ENCODE measurements at regions not wholly inside any gene's neighbourhood (a gene's known extent, or its start where the extent isn't known, plus 50 kb on each side); places are given as distances from the start of the nearest gene placed in this dataset.

DNA sequence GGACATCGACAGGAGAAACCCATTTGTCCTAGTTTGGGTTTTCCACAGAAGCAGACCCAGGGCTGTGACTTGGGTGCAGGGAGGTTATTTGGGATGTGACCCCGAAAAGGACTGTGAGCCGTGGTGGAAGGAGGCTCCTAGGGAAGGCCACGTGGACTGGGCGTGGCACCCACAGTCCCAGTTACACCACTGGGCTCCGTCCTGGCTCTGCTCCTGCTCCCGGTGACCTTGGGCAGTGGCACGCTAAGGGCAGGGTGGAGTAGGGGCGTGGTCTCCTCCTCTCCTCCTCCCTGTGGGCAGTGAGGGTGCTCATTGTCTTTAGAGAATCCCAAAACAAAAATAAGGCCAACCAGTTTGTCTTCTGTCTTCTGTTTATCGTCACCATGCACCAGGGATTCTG, 190.1 kb downstream of the GADD45G start:
- peak in 6 of 7 donors; percentile 79 to 90 (median 84) for DNase-seq
- intact Hi-C loops (cut with DNase I), result no loop called here
- no peak for TF ChIP-seq POLR2A (IDR thresholded peaks at IDR 0.05)
- TF ChIP-seq, protein P1, sequence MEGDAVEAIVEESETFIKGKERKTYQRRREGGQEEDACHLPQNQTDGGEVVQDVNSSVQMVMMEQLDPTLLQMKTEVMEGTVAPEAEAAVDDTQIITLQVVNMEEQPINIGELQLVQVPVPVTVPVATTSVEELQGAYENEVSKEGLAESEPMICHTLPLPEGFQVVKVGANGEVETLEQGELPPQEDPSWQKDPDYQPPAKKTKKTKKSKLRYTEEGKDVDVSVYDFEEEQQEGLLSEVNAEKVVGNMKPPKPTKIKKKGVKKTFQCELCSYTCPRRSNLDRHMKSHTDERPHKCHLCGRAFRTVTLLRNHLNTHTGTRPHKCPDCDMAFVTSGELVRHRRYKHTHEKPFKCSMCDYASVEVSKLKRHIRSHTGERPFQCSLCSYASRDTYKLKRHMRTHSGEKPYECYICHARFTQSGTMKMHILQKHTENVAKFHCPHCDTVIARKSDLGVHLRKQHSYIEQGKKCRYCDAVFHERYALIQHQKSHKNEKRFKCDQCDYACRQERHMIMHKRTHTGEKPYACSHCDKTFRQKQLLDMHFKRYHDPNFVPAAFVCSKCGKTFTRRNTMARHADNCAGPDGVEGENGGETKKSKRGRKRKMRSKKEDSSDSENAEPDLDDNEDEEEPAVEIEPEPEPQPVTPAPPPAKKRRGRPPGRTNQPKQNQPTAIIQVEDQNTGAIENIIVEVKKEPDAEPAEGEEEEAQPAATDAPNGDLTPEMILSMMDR (IDR thresholded peaks at IDR 0.05), result no peak

DNA sequence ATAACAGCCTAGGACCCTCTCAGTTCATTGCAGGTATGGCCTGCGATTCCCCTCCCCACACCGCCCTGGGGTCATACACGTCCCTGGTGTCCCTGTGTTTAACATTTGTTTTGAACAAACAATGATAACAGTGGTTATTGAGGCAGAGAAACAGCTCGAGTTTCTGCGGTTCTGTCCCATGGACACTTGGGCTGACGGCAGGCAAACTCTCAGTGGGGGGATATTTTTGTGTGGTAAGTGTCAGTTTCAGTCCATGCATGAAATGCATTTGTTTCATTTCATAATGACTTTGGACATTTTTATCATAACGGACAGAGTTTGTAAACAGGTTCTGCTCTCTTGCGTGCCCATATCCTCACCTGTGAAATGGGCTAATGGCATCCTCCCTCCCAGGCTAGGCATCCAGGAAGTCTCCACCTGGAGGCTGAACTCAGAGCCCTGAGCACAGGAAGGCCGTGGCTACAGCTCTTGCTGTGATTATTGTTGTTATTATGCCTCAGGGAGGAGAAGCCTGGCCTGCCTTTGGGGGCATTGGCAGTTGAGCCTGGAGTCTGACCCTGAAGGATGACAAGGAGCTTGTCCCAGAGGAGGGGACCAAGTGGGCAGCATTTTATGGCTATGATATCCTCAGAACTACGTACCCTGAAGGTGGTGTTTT, 190.9 kb downstream of the GADD45G start:
- no peak overlapping the region for H3K4me3 ChIP-seq
- H3K36me3 ChIP-seq (replicated peaks in 1 of 2), result no peaks in the 10 kb centered on the region
- H3K9me3 ChIP-seq (replicated peaks in 1 of 3), result no peaks in the 10 kb centered on the region
- intact Hi-C loops (cut with DNase I), result no loop called here
- peak in 1 of 7 donors; percentile 5 for DNase-seq
- H3K4me1 ChIP-seq (replicated peaks in 1 of 2), result peaks cover 0 to 3% of the 10 kb centered on the region in 2 donors
- H3K27me3 ChIP-seq, result no peaks in the 10 kb centered on the region
- WGBS, 4 donors, result 82 to 91% (median 86%) methylated on average over 10 of the region's 10 CpGs
- no peak overlapping the region for H3K27ac ChIP-seq
- TF ChIP-seq, protein P1 (IDR thresholded peaks at IDR 0.05), result no peak

More for the DNA sequence above, 190.1 kb downstream of the GADD45G start:
- Histone ChIP-seq H3K27me3 (no peaks in the 10 kb centered on the region), H3K36me3 (replicated peaks in 1 of 2) (no peaks in the 10 kb centered on the region), H3K27ac (no peak overlapping the region), H3K9me3 (replicated peaks in 1 of 3) (no peaks in the 10 kb centered on the region), H3K4me3 (no peak overlapping the region), H3K4me1 (replicated peaks in 1 of 2) (peaks cover 0 to 3% of the 10 kb centered on the region in 2 donors)
- 30 to 58% (median 52%) methylated on average over 7 to 10 of the region's 10 CpGs for WGBS, 4 donors

DNA sequence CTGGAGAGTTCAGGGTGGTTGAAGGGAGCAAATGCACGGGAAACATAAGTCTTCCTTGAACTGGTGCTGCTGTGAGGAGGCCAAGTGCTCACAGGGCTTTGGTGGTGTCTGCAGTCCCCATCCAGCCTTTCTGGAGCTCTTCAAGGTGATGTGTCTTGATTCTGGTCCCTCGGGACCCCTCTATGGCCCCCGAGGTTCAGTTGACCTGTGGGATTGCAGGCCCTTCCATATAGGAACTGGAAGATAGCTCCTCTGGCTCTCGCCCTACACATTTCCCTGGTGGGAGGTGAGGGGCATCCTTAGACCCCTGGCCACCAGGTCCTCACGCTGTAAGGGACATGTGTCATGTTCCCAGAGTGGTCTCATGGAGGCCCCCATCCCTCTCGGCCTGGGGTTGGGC, 191.8 kb downstream of the GADD45G start:
- Histone ChIP-seq H3K9me3 (replicated peaks in 1 of 3) (no peaks in the 10 kb centered on the region), H3K4me1 (replicated peaks in 1 of 2) (peaks cover 0 to 3% of the 10 kb centered on the region in 2 donors), H3K27me3 (no peaks in the 10 kb centered on the region), H3K4me3 (no peak overlapping the region), H3K36me3 (replicated peaks in 1 of 2) (no peaks in the 10 kb centered on the region), H3K27ac (no peak overlapping the region)
- TF ChIP-seq, protein P1 (IDR thresholded peaks at IDR 0.05), result no peak
- no peak for TF ChIP-seq POLR2A (IDR thresholded peaks at IDR 0.05)
- WGBS, 4 donors, result 71 to 88% (median 80%) methylated on average over 5 to 6 of the region's 6 CpGs
- peak in 1 of 7 donors; percentile 7 for DNase-seq
- intact Hi-C loops (cut with DNase I), result no loop called here

DNA sequence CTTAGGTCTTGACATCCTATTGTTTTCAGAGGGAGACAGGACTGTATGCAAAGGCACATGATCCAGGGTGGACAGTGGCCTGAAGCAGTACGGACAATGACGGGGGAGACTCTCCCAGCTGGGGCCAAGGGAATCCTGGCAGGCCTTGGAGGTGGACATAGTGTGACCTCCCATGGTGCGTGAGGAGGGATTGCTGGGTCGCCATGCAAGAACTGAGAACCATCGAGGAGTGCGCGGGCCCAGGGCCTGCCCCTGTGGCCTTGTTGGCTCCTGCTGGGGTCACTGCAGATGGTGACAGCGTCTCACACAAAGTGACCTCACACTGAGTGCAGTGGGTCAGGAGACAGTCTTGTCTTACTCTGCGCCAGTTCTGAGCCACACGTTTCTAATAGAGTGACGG, 192.4 kb downstream of the GADD45G start:
- Histone ChIP-seq H3K9me3 (replicated peaks in 1 of 3) (no peaks in the 10 kb centered on the region), H3K27ac (no peak overlapping the region), H3K36me3 (replicated peaks in 1 of 2) (no peaks in the 10 kb centered on the region), H3K27me3 (no peaks in the 10 kb centered on the region), H3K4me1 (replicated peaks in 1 of 2) (peaks cover 0 to 3% of the 10 kb centered on the region in 2 donors), H3K4me3 (no peak overlapping the region)
- intact Hi-C loops (cut with DNase I), result no loop called here
- 84 to 94% (median 87%) methylated on average over 11 of the region's 11 CpGs for WGBS, 4 donors
- peak in 1 of 7 donors; percentile 10 for DNase-seq
- TF ChIP-seq POLR2A (IDR thresholded peaks at IDR 0.05), result no peak
- TF ChIP-seq, protein P1 (IDR thresholded peaks at IDR 0.05), result no peak
